ENCODE measurements at regions not wholly inside any gene's neighbourhood (a gene's known extent, or its start where the extent isn't known, plus 50 kb on each side); places are given as distances from the start of the nearest gene placed in this dataset.
A peak's percentile ranks its signal among the peaks of the same experiment; 100 is the strongest.

GRCh38 chr4:140254651-140255299 is 100.8 kb upstream of the MAML3 start:
- no peak for DNase-seq (ENCODE audit: low read depth, low spot score)
- ChIA-PET CTCF (interaction anchor here (0.6 to 4.1 kb wide), 22 partner anchors 10 to 598 kb away, joined by 3 to 24 read pairs (median 6); partner anchors contain the start of gene MAML3), POLR2A (interaction anchor here (0.6 to 0.7 kb wide), 4 partner anchors 101 to 494 kb away, joined by 3 to 7 read pairs (median 4); partner anchors contain the start of gene MAML3)
- Histone ChIP-seq H3K9me3 (ENCODE audit: control insufficient read depth, insufficient read depth, low read length) (no peaks in the 10 kb centered on the region; the same call in 1 of the 2 replicates), H3K4me3 (ENCODE audit: low read depth, low read length) (no peak overlapping the region), H3K27me3 (ENCODE audit: control insufficient read depth, insufficient read depth, low read length) (no peaks in the 10 kb centered on the region), H3K27ac (ENCODE audit: low read depth, low read length) (no peak overlapping the region)
- TF ChIP-seq, protein P1, sequence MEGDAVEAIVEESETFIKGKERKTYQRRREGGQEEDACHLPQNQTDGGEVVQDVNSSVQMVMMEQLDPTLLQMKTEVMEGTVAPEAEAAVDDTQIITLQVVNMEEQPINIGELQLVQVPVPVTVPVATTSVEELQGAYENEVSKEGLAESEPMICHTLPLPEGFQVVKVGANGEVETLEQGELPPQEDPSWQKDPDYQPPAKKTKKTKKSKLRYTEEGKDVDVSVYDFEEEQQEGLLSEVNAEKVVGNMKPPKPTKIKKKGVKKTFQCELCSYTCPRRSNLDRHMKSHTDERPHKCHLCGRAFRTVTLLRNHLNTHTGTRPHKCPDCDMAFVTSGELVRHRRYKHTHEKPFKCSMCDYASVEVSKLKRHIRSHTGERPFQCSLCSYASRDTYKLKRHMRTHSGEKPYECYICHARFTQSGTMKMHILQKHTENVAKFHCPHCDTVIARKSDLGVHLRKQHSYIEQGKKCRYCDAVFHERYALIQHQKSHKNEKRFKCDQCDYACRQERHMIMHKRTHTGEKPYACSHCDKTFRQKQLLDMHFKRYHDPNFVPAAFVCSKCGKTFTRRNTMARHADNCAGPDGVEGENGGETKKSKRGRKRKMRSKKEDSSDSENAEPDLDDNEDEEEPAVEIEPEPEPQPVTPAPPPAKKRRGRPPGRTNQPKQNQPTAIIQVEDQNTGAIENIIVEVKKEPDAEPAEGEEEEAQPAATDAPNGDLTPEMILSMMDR (IDR thresholded peaks at IDR 0.05; ENCODE audit: low read depth, low read length): no peak

DNA sequence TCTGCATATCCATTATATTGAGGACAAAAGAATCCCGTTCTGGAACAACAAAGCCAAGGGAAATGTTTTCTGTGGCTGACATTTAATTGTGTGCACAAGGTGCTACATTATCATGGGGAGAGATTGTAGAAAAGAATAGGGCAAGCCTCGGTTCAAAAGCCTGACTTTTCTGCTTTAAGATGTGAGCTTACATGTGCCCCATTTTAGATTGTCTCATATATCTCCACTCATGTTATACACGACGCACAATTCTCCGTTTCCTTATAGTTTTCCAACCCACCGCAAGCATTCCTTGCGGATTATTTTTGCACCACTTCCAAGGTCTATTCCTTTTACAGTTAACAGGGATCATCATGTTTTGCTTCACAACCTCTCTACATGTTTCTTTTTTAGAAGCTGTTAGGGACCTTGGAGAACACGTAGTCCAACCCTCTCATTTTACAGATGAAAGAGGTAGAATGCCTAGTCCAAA is 99.6 kb upstream of the MAML3 start:
- no peak overlapping the region for H3K4me3 ChIP-seq (ENCODE audit: low read depth, low read length)
- ChIA-PET POLR2A (interaction anchor here (1.5 to 2.9 kb wide), 3 partner anchors 16 to 103 kb away, joined by 7 to 13 read pairs (median 11); partner anchors contain the start of gene MAML3), CTCF (interaction anchor here (0.5 to 4.1 kb wide), 27 partner anchors 10 to 740 kb away, joined by 3 to 24 read pairs (median 6); partner anchors contain the start of gene MAML3)
- TF ChIP-seq, protein P1 (IDR thresholded peaks at IDR 0.05; ENCODE audit: low read depth, low read length): no peak
- DNase-seq (ENCODE audit: low read depth, low spot score): no peak
- H3K9me3 ChIP-seq (ENCODE audit: control insufficient read depth, insufficient read depth, low read length): no peaks in the 10 kb centered on the region; the same call in 1 of the 2 replicates
- H3K27me3 ChIP-seq (ENCODE audit: control insufficient read depth, insufficient read depth, low read length): no peaks in the 10 kb centered on the region
- H3K27ac ChIP-seq (ENCODE audit: low read depth, low read length): no peak overlapping the region

- no peak overlapping the region for H3K27ac ChIP-seq (ENCODE audit: low read depth, low read length)
- ChIA-PET POLR2A (interaction anchor here (0.6 to 2.9 kb wide), 6 partner anchors 15 to 155 kb away, joined by 3 to 13 read pairs (median 5); partner anchors contain the start of gene MAML3), CTCF (interaction anchor here (0.5 to 4.1 kb wide), 30 partner anchors 11 to 842 kb away, joined by 3 to 24 read pairs (median 4); partner anchors contain the start of gene MAML3)
- peak overlapping the region; percentile 55 for H3K4me3 ChIP-seq (ENCODE audit: low read depth, low read length)
- H3K27me3 ChIP-seq (ENCODE audit: control insufficient read depth, insufficient read depth, low read length): no peaks in the 10 kb centered on the region
- H3K9me3 ChIP-seq (ENCODE audit: control insufficient read depth, insufficient read depth, low read length): no peaks in the 10 kb centered on the region; the same call in 1 of the 2 replicates
- TF ChIP-seq, protein P1 (IDR thresholded peaks at IDR 0.05; ENCODE audit: low read depth, low read length): peak; percentile 78
- DNase-seq (ENCODE audit: low read depth, low spot score): no peak
Measured at GRCh38 chr4:140252742-140253555, 99.0 kb upstream of the MAML3 start.

GRCh38 chr4:140252141-140252741 is 98.3 kb upstream of the MAML3 start:
- Histone ChIP-seq H3K27ac (ENCODE audit: low read depth, low read length) (no peak overlapping the region), H3K4me3 (ENCODE audit: low read depth, low read length) (peak overlapping the region; percentile 55; the same call in 1 of the 2 replicates), H3K9me3 (ENCODE audit: control insufficient read depth, insufficient read depth, low read length) (no peaks in the 10 kb centered on the region; the same call in 1 of the 2 replicates), H3K27me3 (ENCODE audit: control insufficient read depth, insufficient read depth, low read length) (no peaks in the 10 kb centered on the region)
- POLR2A ChIA-PET: interaction anchor here (0.7 to 2.9 kb wide), 4 partner anchors 15 to 155 kb away, joined by 3 to 13 read pairs (median 7); partner anchors contain the start of gene MAML3
- DNase-seq (ENCODE audit: low read depth, low spot score): no peak
- CTCF ChIA-PET: interaction anchor here (0.5 to 4.1 kb wide), 8 partner anchors 14 to 595 kb away, joined by 3 to 24 read pairs (median 5); no protein-coding TSS in a partner anchor
- TF ChIP-seq, protein P1 (IDR thresholded peaks at IDR 0.05; ENCODE audit: low read depth, low read length): no peak
